OCI-LY1 (cell line): ENCODE measurements at regions not wholly inside any gene's neighbourhood (a gene's known extent, or its start where the extent isn't known, plus 50 kb on each side); places are given as distances from the start of the nearest gene placed in this dataset.

ENCODE experiments used
- CTCF ChIP-seq: fragments of 200-600 bp; sonication (generic), shearing (Covaris generic); IDR thresholded peaks from 2 replicates; pipeline ENCODE4 v1.5.1; 2017; ENCODE audit warnings: mild to moderate bottlenecking, antibody characterized with exemption, low read length, moderate library complexity, mixed read lengths
- EZH2 ChIP-seq: fragments of 200-600 bp; sonication (generic), shearing (Covaris generic); IDR thresholded peaks from 2 replicates; pipeline ENCODE4 v1.8.0; 2017; ENCODE audit warnings: borderline replicate concordance, mixed run types, mild to moderate bottlenecking, antibody characterized with exemption, low read length, moderate library complexity, mixed read lengths

- TF ChIP-seq CTCF (no peak), EZH2 (no peak)
Observed at GRCh38 chr10:131435760-131436457, 124.4 kb upstream of the TCERG1L start.
